Endothelial cell of umbilical vein (primary cell): ENCODE measurements at regions not wholly inside any gene's neighbourhood (a gene's known extent, or its start where the extent isn't known, plus 50 kb on each side); places are given as distances from the start of the nearest gene placed in this dataset.

Source experiments
- EZH2 ChIP-seq: IDR thresholded peaks from 2 replicates; pipeline ENCODE4 v1.6.1; 2012; ENCODE audit warnings: borderline replicate concordance, low read depth, mild to moderate bottlenecking, moderate library complexity, low read length, inconsistent platforms; ENCODE audit not compliant: severe bottlenecking
- FOS ChIP-seq: IDR thresholded peaks from 2 replicates; pipeline ENCODE4 v1.6.1; 2011; ENCODE audit warnings: mild to moderate bottlenecking, low read length, moderate library complexity, borderline replicate concordance; ENCODE audit not compliant: insufficient read depth
- POLR2A ChIP-seq: IDR thresholded peaks from 2 replicates; pipeline ENCODE4 v1.6.1; 2012; ENCODE audit warnings: low read depth, mild to moderate bottlenecking, control low read depth, low read length
- TF ChIP-seq, protein P1 (sequence below), 2 donors: IDR thresholded peaks; 1 replicate in 1 of 2; 2 replicates in 1 of 2; pipeline ENCODE4 v1.5.1; 2011; ENCODE audit warnings: low read length in 2 of 2, mild to moderate bottlenecking in 2 of 2, moderate library complexity in 2 of 2, control low read depth in 1 of 2, inconsistent platforms in 1 of 2, low read depth in 1 of 2; ENCODE audit not compliant: insufficient read depth in 1 of 2; ENCODE audit errors: extremely low read depth in 1 of 2
- TF ChIP-seq, protein P2 (sequence below): IDR thresholded peaks from 2 replicates; pipeline ENCODE4 v1.6.1; 2011; ENCODE audit not compliant: insufficient read depth, insufficient read length

DNA sequence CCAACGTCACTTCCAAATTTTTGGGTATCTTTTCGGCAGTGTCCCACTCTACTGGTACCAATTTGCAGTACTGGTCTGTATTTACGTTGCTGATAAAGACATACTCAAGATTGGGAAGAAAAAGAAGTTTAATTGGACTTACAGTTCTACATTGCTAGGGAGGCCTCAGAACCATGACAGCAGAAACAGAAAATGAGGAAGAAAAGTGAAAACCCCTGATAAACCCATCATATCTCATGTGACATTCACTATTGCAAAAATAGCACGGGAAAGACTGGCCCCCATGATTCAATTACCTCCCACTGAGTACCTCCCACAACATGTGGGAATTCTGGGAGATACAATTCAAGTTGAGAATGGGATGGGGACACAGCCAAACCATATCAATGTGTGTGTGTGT lies 364.0 kb upstream of the KCND2 start:
- TF ChIP-seq, protein P1, sequence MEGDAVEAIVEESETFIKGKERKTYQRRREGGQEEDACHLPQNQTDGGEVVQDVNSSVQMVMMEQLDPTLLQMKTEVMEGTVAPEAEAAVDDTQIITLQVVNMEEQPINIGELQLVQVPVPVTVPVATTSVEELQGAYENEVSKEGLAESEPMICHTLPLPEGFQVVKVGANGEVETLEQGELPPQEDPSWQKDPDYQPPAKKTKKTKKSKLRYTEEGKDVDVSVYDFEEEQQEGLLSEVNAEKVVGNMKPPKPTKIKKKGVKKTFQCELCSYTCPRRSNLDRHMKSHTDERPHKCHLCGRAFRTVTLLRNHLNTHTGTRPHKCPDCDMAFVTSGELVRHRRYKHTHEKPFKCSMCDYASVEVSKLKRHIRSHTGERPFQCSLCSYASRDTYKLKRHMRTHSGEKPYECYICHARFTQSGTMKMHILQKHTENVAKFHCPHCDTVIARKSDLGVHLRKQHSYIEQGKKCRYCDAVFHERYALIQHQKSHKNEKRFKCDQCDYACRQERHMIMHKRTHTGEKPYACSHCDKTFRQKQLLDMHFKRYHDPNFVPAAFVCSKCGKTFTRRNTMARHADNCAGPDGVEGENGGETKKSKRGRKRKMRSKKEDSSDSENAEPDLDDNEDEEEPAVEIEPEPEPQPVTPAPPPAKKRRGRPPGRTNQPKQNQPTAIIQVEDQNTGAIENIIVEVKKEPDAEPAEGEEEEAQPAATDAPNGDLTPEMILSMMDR (IDR thresholded peaks at IDR 0.05; ENCODE audit: extremely low read depth in 1 of 2, insufficient read depth in 1 of 2, low read depth in 1 of 2, low read length in 2 of 2), result no peak
- no peak for TF ChIP-seq EZH2
- TF ChIP-seq POLR2A, result no peak
- TF ChIP-seq, protein P2, sequence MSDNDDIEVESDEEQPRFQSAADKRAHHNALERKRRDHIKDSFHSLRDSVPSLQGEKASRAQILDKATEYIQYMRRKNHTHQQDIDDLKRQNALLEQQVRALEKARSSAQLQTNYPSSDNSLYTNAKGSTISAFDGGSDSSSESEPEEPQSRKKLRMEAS, result no peak
- no peak for TF ChIP-seq FOS
